ENCODE measurements at regions not wholly inside any gene's neighbourhood (a gene's known extent, or its start where the extent isn't known, plus 50 kb on each side); places are given as distances from the start of the nearest gene placed in this dataset.
"Not testable (repeated sequence)": the region's sequence is repeated elsewhere in the genome, so short reads cannot be mapped to it uniquely, and the experiment has no call there.

DNA sequence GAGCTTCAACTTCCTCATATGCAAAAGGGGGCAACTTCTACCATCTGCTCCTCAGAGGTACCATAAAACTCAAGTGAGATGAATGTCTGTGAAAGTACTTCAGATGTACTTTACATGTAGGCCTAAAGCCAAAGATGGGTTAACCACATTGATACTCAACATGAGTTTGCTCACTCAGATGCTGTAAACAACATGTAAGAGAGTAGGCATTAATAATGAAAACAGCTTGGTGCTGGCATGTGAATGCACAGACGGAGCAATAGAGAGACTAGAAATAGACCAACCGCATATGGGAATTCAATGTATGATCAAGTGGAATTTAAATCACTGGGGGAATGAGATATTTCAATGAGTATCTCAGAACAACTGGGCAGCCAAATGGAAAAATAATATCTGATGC is 143.8 kb upstream of the CDYL start:
- ChIA-PET POLR2A (no interaction called here), CTCF (interaction anchor here (0.8 kb wide), 1 partner anchor 310 kb away, joined by 3 read pairs; no protein-coding TSS in a partner anchor)
- Histone ChIP-seq H3K27ac (ENCODE audit: low read depth, low read length) (no peak overlapping the region), H3K27me3 (ENCODE audit: control insufficient read depth, insufficient read depth, low read length) (no peaks in the 10 kb centered on the region), H3K9me3 (ENCODE audit: control insufficient read depth, insufficient read depth, low read length) (peaks cover 13% of the 10 kb centered on the region), H3K4me3 (ENCODE audit: low read depth, low read length) (no peak overlapping the region)
- no peak for DNase-seq (ENCODE audit: low read depth, low spot score)
- TF ChIP-seq CTCF (IDR thresholded peaks at IDR 0.05; ENCODE audit: low read depth, low read length): no peak

DNA sequence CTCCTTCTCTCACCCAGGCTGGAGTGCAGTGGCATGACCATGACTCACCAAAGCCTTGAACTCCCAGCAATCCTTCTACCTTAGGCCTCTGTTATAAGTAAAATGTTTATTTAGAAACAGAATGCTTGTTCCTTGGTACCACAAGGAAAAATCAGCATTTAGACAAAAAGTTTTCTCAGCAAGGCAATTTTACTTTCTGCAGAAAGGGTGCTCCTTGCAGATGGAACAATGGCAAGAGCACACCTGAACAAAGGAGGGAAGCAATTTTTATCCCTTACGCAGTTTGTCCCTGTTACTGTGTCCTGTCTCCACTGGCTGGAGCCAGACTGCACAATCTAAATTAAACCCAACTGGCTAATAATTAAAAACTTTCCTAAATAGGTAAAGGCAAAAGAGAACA is 146.4 kb upstream of the CDYL start:
- CTCF ChIA-PET; DNase-seq (ENCODE audit: low read depth, low spot score); H3K4me3 ChIP-seq (ENCODE audit: low read depth, low read length); H3K27me3 ChIP-seq (ENCODE audit: control insufficient read depth, insufficient read depth, low read length); H3K9me3 ChIP-seq (ENCODE audit: control insufficient read depth, insufficient read depth, low read length); POLR2A ChIA-PET; H3K27ac ChIP-seq (ENCODE audit: low read depth, low read length): not testable (repeated sequence)

- peaks cover 10% of the 10 kb centered on the region for H3K9me3 ChIP-seq (ENCODE audit: control insufficient read depth, insufficient read depth, low read length)
- no peak overlapping the region for H3K27ac ChIP-seq (ENCODE audit: low read depth, low read length)
- DNase-seq (ENCODE audit: low read depth, low spot score): no peak
- ChIA-PET POLR2A (no interaction called here), CTCF (no interaction called here)
- TF ChIP-seq CTCF (IDR thresholded peaks at IDR 0.05; ENCODE audit: low read depth, low read length): no peak
- H3K27me3 ChIP-seq (ENCODE audit: control insufficient read depth, insufficient read depth, low read length): peaks cover 6% of the 10 kb centered on the region
- no peak overlapping the region for H3K4me3 ChIP-seq (ENCODE audit: low read depth, low read length)
Observed at GRCh38 chr6:4625557-4625956, 150.6 kb upstream of the CDYL start.

DNA sequence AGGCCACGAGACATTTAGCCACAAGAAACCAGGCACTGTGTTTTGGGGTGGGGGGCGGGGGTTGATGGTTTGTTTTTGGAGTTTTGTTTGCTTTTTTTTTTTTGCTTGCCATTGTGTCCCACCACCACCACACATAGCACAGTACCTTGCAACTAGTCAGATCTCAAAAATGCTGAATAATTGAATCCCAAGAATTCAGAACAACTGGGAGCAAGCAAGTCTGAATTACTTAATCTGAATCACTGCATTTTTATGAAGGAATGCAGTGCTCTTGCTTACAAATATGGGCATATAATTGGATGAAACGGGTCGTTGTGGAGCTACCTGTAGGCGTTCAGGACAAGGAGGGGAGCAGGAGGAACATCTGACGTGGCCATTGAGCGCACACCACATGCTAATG is 151.5 kb upstream of the CDYL start:
- Histone ChIP-seq H3K27ac (ENCODE audit: low read depth, low read length) (no peak overlapping the region), H3K27me3 (ENCODE audit: control insufficient read depth, insufficient read depth, low read length) (peaks cover 6% of the 10 kb centered on the region), H3K4me3 (ENCODE audit: low read depth, low read length) (no peak overlapping the region), H3K9me3 (ENCODE audit: control insufficient read depth, insufficient read depth, low read length) (peaks cover 10% of the 10 kb centered on the region)
- CTCF ChIA-PET: no interaction called here
- no peak for TF ChIP-seq CTCF (IDR thresholded peaks at IDR 0.05; ENCODE audit: low read depth, low read length)
- DNase-seq (ENCODE audit: low read depth, low spot score): no peak
- POLR2A ChIA-PET: no interaction called here

- Histone ChIP-seq H3K9me3 (ENCODE audit: control insufficient read depth, insufficient read depth, low read length) (no peaks in the 10 kb centered on the region), H3K27me3 (ENCODE audit: control insufficient read depth, insufficient read depth, low read length) (peaks cover 7% of the 10 kb centered on the region), H3K27ac (ENCODE audit: low read depth, low read length) (no peak overlapping the region), H3K4me3 (ENCODE audit: low read depth, low read length) (no peak overlapping the region)
- no peak for DNase-seq (ENCODE audit: low read depth, low spot score)
- ChIA-PET CTCF (interaction anchor here (0.6 to 0.9 kb wide), 7 partner anchors 13 to 526 kb away, joined by 3 to 5 read pairs (median 4); no protein-coding TSS in a partner anchor), POLR2A (no interaction called here)
- no peak for TF ChIP-seq CTCF (IDR thresholded peaks at IDR 0.05; ENCODE audit: low read depth, low read length)
Observed at GRCh38 chr6:4620284-4621151, 155.7 kb upstream of the CDYL start.
